Activated naive CD8-positive, alpha-beta T cell (primary cell): ENCODE measurements at regions not wholly inside any gene's neighbourhood (a gene's known extent, or its start where the extent isn't known, plus 50 kb on each side); places are given as distances from the start of the nearest gene placed in this dataset.

Source experiments
- H3K27ac Mint-ChIP-seq: one replicate; pipeline ENCODE4 v1.8.0; 2021; ENCODE audit warnings: mixed read lengths
- H3K27me3 Mint-ChIP-seq: one replicate; pipeline ENCODE4 v1.8.0; 2021; ENCODE audit warnings: mixed read lengths
- H3K36me3 Mint-ChIP-seq: one replicate; pipeline ENCODE4 v1.8.0; 2021; ENCODE audit warnings: mixed read lengths
- H3K4me1 Mint-ChIP-seq: one replicate; pipeline ENCODE4 v1.8.0; 2021; ENCODE audit warnings: low read depth, mixed read lengths
- H3K4me3 Mint-ChIP-seq: one replicate; pipeline ENCODE4 v1.8.0; 2021; ENCODE audit warnings: mild to moderate bottlenecking, mixed read lengths
- H3K9me3 Mint-ChIP-seq: one replicate; pipeline ENCODE4 v1.8.0; 2021; ENCODE audit warnings: low read depth, mixed read lengths

DNA sequence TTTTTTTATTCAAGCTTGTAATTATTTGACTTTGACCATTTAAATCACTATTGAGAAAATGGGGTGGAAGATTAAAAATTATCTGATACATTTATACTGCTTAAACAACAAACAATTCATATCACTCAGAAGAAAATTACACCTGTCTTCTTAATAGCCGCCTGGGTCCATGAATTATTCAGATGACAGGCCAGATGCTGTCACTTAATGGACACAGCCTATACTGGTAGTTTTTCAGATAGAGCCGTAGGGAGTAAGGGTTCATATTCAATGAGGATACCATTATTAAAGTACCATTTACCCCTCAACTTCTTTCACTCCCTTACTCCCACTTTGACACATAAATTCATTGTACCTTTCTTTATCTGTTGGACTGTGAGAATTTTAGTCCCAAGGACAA, 1193.4 kb upstream of the MAP3K7 start:
- H3K4me3 Mint-ChIP-seq: no peak overlapping the region
- no peaks in the 10 kb centered on the region for H3K27me3 Mint-ChIP-seq
- no peaks in the 10 kb centered on the region for H3K36me3 Mint-ChIP-seq
- no peaks in the 10 kb centered on the region for H3K4me1 Mint-ChIP-seq
- H3K9me3 Mint-ChIP-seq: peaks cover 8% of the 10 kb centered on the region
- H3K27ac Mint-ChIP-seq: no peak overlapping the region

DNA sequence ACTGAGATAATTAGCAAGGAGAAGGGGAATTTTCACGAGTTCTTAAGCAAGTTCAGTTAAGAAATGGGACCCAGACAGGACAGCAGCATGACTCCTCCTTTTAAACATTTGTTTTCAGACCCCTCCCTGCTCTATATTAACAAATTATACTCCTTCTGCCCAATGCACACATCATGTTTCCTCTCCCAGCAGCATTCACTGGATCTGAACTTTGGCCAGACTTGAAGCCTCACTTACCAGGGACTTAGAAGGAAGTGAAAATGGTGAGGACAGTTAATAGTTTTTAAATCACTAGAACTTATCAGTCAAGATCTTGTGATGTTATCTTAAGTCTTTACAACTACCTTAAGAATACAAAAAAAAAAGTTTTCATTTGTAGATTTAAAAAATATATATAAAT, 1174.7 kb upstream of the MAP3K7 start:
- Mint-ChIP-seq H3K36me3 (no peaks in the 10 kb centered on the region), H3K4me3 (no peak overlapping the region), H3K27ac (no peak overlapping the region), H3K9me3 (no peaks in the 10 kb centered on the region), H3K27me3 (no peaks in the 10 kb centered on the region), H3K4me1 (no peaks in the 10 kb centered on the region)

DNA sequence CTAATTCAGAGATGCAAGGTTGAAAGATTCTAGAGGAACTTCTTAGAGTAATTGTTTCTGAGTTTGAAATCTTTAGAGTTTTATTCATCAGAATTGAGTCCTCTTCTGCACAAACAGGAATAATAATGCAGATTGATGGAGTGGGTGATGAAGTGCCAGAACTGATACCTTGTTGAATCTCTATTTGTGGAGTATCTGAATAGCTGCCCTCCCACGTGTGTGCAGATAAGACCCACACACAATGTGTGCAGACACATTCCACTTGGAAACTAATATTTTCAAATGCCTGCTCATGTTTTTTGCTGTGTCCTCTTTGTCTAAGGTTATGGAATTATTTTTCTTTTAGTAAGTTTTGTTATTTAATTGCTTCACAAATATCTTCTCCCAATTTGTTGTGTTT, 1167.8 kb upstream of the MAP3K7 start:
- Mint-ChIP-seq H3K4me1 (no peaks in the 10 kb centered on the region), H3K9me3 (no peaks in the 10 kb centered on the region), H3K27me3 (no peaks in the 10 kb centered on the region), H3K27ac (no peak overlapping the region), H3K36me3 (no peaks in the 10 kb centered on the region), H3K4me3 (no peak overlapping the region)

DNA sequence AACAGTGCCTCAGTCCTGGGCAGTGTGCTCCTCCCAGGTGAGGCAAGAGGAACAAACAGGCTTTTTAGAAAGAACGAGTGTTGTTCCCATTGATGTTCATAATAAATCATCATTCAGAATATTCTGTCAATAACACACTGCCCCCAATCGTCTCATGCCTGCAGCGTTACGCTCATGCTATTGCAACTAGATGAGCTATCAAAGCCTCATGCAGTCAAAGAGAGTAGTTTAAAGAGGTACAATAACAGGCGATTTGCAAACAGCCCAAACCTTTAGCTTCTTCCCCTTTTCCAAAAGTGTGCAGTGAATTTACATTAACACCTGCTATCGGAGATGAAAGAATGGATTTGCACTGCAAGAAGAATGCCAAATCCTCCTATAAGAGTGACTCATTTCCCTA, 1164.7 kb upstream of the MAP3K7 start:
- no peak overlapping the region for H3K27ac Mint-ChIP-seq
- no peak overlapping the region for H3K4me3 Mint-ChIP-seq
- no peaks in the 10 kb centered on the region for H3K36me3 Mint-ChIP-seq
- no peaks in the 10 kb centered on the region for H3K27me3 Mint-ChIP-seq
- H3K4me1 Mint-ChIP-seq: no peaks in the 10 kb centered on the region
- no peaks in the 10 kb centered on the region for H3K9me3 Mint-ChIP-seq

DNA sequence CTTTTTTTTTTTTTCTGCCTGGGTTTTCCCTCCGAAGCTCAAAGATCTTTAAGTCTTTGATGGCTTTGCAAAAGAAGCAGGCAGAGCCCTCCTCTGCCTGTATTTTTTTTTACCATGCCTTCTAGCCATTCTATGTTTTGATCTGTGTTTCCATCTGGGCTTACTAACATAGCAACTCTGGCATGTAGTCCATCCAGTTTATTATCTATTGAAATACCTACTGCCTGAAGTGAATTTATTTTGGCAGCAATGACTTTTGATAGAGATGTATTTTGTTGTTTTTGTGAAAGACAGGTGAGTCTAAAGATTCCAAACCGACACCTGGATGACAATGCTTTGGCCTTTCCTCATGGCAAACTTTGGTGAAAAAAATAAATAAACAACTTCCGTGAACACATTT, 1157.7 kb upstream of the MAP3K7 start:
- no peak overlapping the region for H3K4me3 Mint-ChIP-seq
- H3K9me3 Mint-ChIP-seq: no peaks in the 10 kb centered on the region
- H3K27me3 Mint-ChIP-seq: no peaks in the 10 kb centered on the region
- no peaks in the 10 kb centered on the region for H3K36me3 Mint-ChIP-seq
- no peak overlapping the region for H3K27ac Mint-ChIP-seq
- H3K4me1 Mint-ChIP-seq: no peaks in the 10 kb centered on the region

DNA sequence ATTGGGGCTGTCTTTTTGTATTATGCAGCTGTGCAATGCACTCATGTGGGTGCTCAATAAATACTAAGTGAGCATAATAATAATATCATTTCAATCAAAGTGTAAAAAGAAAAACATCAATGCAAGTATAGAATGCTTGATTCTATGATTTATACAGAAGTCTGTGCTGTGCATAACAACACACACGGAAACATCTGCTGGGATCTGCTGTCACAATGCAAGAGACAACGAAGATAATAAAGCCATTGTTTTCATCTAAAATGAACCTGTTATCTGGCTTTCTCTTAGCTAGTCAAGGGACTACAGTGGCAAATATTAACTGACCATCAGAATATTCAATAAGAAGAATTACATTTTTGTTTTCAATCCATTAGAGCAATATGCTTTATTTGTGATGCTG, 1156.9 kb upstream of the MAP3K7 start:
- Mint-ChIP-seq H3K27ac (no peak overlapping the region), H3K9me3 (no peaks in the 10 kb centered on the region), H3K4me3 (no peak overlapping the region), H3K27me3 (no peaks in the 10 kb centered on the region), H3K4me1 (no peaks in the 10 kb centered on the region), H3K36me3 (no peaks in the 10 kb centered on the region)

DNA sequence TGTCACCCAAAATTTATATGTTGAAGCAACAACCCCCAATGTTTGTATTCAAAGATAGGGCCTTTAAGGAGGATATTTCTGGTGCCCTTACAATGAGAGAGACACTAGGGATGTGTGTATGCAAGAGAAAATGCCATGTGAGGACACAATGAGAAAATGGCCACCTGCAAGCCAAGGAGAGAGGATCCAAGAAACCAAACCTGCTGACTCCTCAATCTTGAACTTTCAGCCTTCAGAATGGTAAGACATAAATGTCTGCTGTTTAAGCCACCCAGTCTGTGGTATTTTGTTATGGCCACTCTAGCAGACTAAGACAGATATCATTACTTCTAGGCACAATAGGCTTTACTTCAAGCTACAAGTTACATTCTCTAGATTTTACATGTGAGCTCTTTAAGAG, 1145.1 kb upstream of the MAP3K7 start:
- no peaks in the 10 kb centered on the region for H3K4me1 Mint-ChIP-seq
- no peak overlapping the region for H3K27ac Mint-ChIP-seq
- no peaks in the 10 kb centered on the region for H3K27me3 Mint-ChIP-seq
- H3K4me3 Mint-ChIP-seq: no peak overlapping the region
- peaks cover 20% of the 10 kb centered on the region for H3K9me3 Mint-ChIP-seq
- no peaks in the 10 kb centered on the region for H3K36me3 Mint-ChIP-seq

DNA sequence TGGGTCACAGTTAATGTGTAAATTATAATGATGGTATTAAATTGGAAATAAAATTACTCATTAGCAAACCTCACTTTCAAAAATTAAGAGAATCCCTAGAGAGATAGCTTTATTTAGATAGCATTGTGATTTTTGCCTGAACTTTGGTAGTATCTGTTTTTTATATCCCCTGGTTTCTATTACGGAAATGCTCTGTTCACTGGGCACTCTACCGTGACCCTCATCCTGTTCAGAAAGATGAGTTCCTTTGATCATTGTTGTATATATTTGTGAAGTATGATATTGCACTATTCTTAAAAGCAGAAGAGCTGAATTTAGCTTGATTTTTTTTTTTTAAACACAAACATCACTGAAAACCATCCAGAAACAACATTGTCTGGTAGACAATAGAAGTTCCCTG, 1143.8 kb upstream of the MAP3K7 start:
- Mint-ChIP-seq H3K9me3 (peaks cover 20% of the 10 kb centered on the region), H3K36me3 (no peaks in the 10 kb centered on the region), H3K27me3 (no peaks in the 10 kb centered on the region), H3K4me1 (no peaks in the 10 kb centered on the region), H3K4me3 (no peak overlapping the region), H3K27ac (no peak overlapping the region)

DNA sequence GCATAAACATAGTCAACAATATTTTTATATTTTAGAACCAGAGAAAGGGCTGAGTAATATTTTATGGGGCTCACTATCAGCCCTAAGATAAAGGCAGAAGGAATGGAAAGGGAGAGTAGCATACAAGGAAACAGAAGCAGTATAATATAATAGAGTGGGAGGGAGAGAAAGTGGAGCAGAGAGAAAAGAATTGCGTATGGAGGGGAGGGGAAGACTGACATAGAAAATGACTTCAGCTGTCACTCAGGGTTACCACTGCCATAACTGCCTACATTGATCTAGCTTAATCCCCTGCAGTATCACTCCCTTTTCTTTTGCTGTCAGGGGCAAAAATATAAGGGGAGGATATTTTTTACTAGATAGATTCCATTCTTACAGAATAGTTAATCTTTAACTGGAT, 1133.5 kb upstream of the MAP3K7 start:
- no peaks in the 10 kb centered on the region for H3K4me1 Mint-ChIP-seq
- no peak overlapping the region for H3K4me3 Mint-ChIP-seq
- H3K36me3 Mint-ChIP-seq: no peaks in the 10 kb centered on the region
- H3K27ac Mint-ChIP-seq: no peak overlapping the region
- no peaks in the 10 kb centered on the region for H3K9me3 Mint-ChIP-seq
- no peaks in the 10 kb centered on the region for H3K27me3 Mint-ChIP-seq

DNA sequence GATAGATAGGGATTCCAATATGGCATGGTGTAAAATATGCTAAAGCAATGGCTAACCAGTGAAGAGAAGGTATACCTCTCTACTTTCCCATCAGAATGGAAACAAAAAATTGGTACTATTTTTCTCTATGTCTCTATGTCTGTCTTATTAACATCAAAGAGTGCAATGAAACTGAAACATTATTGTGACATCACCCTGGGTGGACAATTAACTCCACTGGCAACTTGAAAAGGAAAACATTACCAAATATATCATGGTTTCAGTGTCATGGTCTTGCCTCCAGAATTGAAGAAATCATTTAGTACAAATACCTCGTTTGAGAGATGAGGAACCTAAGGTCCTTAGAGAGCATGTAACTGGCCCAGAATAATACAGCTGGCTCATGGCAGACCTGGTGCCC, 1132.5 kb upstream of the MAP3K7 start:
- H3K27me3 Mint-ChIP-seq: no peaks in the 10 kb centered on the region
- H3K36me3 Mint-ChIP-seq: no peaks in the 10 kb centered on the region
- H3K4me3 Mint-ChIP-seq: no peak overlapping the region
- H3K27ac Mint-ChIP-seq: no peak overlapping the region
- H3K9me3 Mint-ChIP-seq: no peaks in the 10 kb centered on the region
- no peaks in the 10 kb centered on the region for H3K4me1 Mint-ChIP-seq

DNA sequence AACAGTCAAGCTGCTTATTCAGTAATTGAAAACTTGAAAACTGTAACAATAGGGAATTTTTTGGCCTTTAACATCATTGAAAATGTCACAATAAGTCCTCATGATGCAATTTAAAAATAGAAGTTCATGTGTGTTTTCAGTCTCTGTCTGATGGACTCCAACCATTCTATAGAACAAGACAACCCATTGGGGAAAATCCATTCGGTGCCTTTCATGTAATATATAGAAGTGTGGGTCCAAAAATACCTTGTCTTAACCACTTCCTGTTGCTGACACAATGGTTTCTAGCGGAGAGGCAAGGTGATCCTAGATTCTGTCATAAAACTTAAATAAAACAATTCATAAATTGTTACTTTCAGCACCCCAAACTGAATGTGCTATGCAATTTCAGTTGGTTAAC, 1131.3 kb upstream of the MAP3K7 start:
- H3K27me3 Mint-ChIP-seq: no peaks in the 10 kb centered on the region
- H3K36me3 Mint-ChIP-seq: no peaks in the 10 kb centered on the region
- H3K4me3 Mint-ChIP-seq: no peak overlapping the region
- no peak overlapping the region for H3K27ac Mint-ChIP-seq
- H3K9me3 Mint-ChIP-seq: no peaks in the 10 kb centered on the region
- H3K4me1 Mint-ChIP-seq: no peaks in the 10 kb centered on the region

DNA sequence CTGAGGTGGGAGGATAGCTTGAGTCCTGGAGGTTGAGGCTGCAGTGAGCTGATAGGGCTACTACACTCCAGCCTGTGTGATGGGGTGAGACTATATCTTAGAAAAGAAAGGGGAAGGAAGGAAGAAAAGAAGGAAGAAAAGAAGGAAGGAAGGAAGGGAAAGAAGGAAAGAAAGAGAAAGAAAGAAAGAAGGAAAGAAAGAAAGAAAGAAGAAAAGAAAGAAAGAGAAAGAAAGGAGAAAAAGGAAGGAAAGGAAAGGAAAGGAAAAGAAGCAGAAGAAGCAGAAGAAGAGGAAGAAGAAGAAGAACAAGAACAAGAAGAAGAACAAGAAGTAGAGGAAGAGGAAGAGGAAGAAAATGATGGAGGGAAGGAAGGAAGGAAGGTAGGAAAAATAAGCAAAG, 1130.2 kb upstream of the MAP3K7 start:
- no peaks in the 10 kb centered on the region for H3K4me1 Mint-ChIP-seq
- no peaks in the 10 kb centered on the region for H3K27me3 Mint-ChIP-seq
- H3K27ac Mint-ChIP-seq: no peak overlapping the region
- no peaks in the 10 kb centered on the region for H3K9me3 Mint-ChIP-seq
- no peaks in the 10 kb centered on the region for H3K36me3 Mint-ChIP-seq
- no peak overlapping the region for H3K4me3 Mint-ChIP-seq

DNA sequence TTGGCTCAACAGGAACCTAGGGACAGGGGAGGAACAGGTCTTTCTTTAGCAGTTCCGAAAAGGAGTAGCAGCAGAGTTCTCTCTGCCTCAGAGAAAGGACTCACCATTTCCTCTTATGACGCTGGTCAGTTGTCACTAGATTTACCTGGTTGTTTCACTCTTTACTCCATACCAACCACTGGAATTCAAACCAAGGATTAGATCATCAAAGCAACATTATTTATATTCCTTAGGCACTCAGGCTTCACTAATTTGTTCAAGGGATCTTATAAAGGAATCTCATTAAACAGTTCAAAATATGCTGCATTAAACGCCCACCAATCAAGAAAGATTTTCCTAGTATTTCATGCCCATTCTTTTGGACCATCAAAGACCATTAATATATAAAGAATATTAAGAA, 1129.5 kb upstream of the MAP3K7 start:
- H3K4me3 Mint-ChIP-seq: no peak overlapping the region
- no peaks in the 10 kb centered on the region for H3K9me3 Mint-ChIP-seq
- no peaks in the 10 kb centered on the region for H3K27me3 Mint-ChIP-seq
- no peak overlapping the region for H3K27ac Mint-ChIP-seq
- no peaks in the 10 kb centered on the region for H3K4me1 Mint-ChIP-seq
- H3K36me3 Mint-ChIP-seq: no peaks in the 10 kb centered on the region

DNA sequence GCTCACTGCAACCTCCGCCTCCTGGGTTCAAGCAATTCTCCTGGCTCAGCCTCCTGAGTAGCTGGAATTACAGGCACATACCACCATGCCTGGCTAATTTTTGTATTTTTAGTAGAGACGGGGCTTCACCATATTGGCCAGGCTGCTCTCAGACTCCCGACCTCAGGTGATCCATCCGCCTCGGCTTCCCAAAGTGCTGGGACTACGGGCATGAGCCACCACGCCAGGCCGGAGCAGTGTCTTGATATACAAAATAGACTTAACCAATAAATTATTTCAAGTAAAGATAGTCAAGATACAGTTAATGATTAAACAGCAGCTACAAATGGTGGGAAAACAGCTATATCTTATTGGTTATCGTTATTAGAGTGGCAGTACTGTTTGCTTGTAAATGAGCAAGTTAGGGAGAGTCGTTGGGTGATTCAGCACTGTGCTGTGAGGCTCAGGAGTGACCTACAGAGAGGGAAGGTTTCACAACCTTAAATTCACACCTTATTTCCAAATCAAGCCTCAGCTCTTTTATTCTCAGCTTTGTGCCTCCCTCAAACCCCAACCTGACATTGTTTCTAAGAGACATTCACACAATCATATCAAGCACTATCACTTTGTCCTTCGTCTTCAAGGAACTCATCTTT, 1128.4 kb upstream of the MAP3K7 start:
- Mint-ChIP-seq H3K36me3 (no peaks in the 10 kb centered on the region), H3K9me3 (no peaks in the 10 kb centered on the region), H3K4me3 (no peak overlapping the region), H3K27ac (no peak overlapping the region), H3K4me1 (no peaks in the 10 kb centered on the region), H3K27me3 (no peaks in the 10 kb centered on the region)

DNA sequence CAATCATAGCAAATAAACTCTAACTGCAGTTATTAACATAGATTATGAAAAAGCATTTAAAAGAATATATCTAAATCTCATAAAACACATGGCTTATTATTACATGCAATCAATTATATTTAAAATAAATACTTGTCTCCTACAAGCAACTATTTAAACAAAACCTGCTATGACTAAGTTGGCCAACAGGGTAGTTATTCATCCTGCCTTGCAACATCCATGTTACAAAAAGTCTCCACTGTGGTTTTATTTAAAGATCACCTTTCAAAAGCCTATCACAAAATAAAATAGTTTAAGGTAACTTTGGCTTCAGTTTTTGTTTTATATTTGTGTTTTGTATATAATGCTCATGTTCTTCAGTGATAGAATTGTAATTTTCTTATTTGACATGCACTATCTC, 1127.0 kb upstream of the MAP3K7 start:
- Mint-ChIP-seq H3K27ac (no peak overlapping the region), H3K4me3 (no peak overlapping the region), H3K36me3 (no peaks in the 10 kb centered on the region), H3K27me3 (no peaks in the 10 kb centered on the region), H3K4me1 (no peaks in the 10 kb centered on the region), H3K9me3 (no peaks in the 10 kb centered on the region)

DNA sequence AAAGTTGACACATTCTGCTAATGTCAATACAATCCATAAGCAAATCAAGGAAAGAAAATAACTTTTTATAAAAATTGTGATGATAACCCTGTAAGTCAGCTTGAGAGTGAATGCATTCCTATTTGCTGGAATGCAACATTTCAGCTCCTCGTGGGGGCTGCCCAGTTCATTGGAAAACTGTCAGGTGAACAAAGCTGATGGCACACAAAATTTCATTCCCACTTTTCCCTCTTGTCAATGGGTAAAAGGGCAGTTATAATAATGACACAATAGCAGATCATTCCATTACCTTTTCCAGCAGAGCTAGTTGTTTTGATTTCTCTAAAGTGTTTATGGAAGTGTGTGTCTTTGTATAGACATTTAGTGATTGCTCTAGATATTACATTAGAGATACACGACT, 1124.6 kb upstream of the MAP3K7 start:
- H3K4me1 Mint-ChIP-seq: no peaks in the 10 kb centered on the region
- no peaks in the 10 kb centered on the region for H3K9me3 Mint-ChIP-seq
- no peaks in the 10 kb centered on the region for H3K36me3 Mint-ChIP-seq
- H3K27me3 Mint-ChIP-seq: no peaks in the 10 kb centered on the region
- no peak overlapping the region for H3K4me3 Mint-ChIP-seq
- H3K27ac Mint-ChIP-seq: no peak overlapping the region
